Lung (tissue), 11 donors: ENCODE measurements at regions not wholly inside any gene's neighbourhood (a gene's known extent, or its start where the extent isn't known, plus 50 kb on each side); places are given as distances from the start of the nearest gene placed in this dataset.

ENCODE experiments used
- ATAC-seq: fragments of 200-7000 bp; cut with Tn5 transposase; one replicate; pipeline ENCODE4 v1.9.1; 2020; ENCODE audit warnings: moderate number of reproducible peaks; ENCODE audit not compliant: insufficient read depth, low FRiP score
- DNase-seq, 3 donors: peaks; one replicate each; pipeline ENCODE4 v3.0.0-alpha.2; 2013 to 2017
- H3K27ac ChIP-seq, 2 donors: one replicate each; pipeline ENCODE4 v1.5.1; 2013; ENCODE audit warnings: mild to moderate bottlenecking in 2 of 2, moderate library complexity in 2 of 2, control low read depth in 1 of 2, inconsistent platforms in 1 of 2, low read depth in 1 of 2, low read length in 1 of 2
- H3K27me3 ChIP-seq, 3 donors: one replicate each; pipeline ENCODE4 v1.5.1; 2013; ENCODE audit warnings: low read length in 2 of 3; ENCODE audit not compliant: control insufficient read depth in 3 of 3, insufficient read depth in 3 of 3
- H3K36me3 ChIP-seq, 4 donors: one replicate each; pipeline ENCODE4 v1.5.1; 2013; ENCODE audit warnings: low read length in 4 of 4, mild to moderate bottlenecking in 1 of 4, moderate library complexity in 1 of 4; ENCODE audit not compliant: control insufficient read depth in 4 of 4, insufficient read depth in 4 of 4
- H3K4me1 ChIP-seq, 5 donors: one replicate each; pipeline ENCODE4 v1.5.1; 2013; ENCODE audit warnings: low read length in 5 of 5, mild to moderate bottlenecking in 2 of 5, moderate library complexity in 1 of 5; ENCODE audit not compliant: control insufficient read depth in 5 of 5, insufficient read depth in 5 of 5
- H3K4me3 ChIP-seq: one replicate; pipeline ENCODE4 v1.5.1; 2013; ENCODE audit warnings: mild to moderate bottlenecking, control low read depth, moderate library complexity
- H3K9ac ChIP-seq, 2 donors: one replicate each; pipeline ENCODE4 v1.5.1; 2013; ENCODE audit warnings: low read length in 2 of 2, control low read depth in 1 of 2; ENCODE audit not compliant: insufficient read depth in 1 of 2
- H3K9me3 ChIP-seq, 4 donors: one replicate each; pipeline ENCODE4 v1.5.1; 2013; ENCODE audit warnings: low read length in 3 of 4, mild to moderate bottlenecking in 1 of 4, moderate library complexity in 1 of 4; ENCODE audit not compliant: control insufficient read depth in 4 of 4, insufficient read depth in 3 of 4
- WGBS, 2 donors: extraction: QIAGEN DNeasy Blood & Tissue Kit; methylation state at CpG; one replicate each; pipeline ENCODE4 v1.1.7; 2013; 5-methylcytosine and 5-hydroxymethylcytosine counted together
- TF ChIP-seq, protein P1 (sequence below): IDR thresholded peaks from 2 replicates; pipeline ENCODE4 v1.5.1; 2012; ENCODE audit warnings: mild to moderate bottlenecking; ENCODE audit errors: control extremely low read depth, extremely low read depth
- donor health status: control.
- donor health status: control.
- donor health status: Bipolar disorder and iron deficiency.
- donor health status: healthy.
- donor health status: DM: yes; HTN: yes; CAD: no.

GRCh38 chr7:142690554-142691182, 58.6 kb upstream of the PRSS1 start:
- Histone ChIP-seq H3K4me1 (no peaks in the 10 kb centered on the region), H3K9me3 (no peaks in the 10 kb centered on the region), H3K4me3 (no peak overlapping the region), H3K27me3 (no peaks in the 10 kb centered on the region), H3K27ac (no peak overlapping the region), H3K36me3 (no peaks in the 10 kb centered on the region), H3K9ac (no peak overlapping the region)
- ATAC-seq (no peak), DNase-seq (no peak)
- TF ChIP-seq, protein P1, sequence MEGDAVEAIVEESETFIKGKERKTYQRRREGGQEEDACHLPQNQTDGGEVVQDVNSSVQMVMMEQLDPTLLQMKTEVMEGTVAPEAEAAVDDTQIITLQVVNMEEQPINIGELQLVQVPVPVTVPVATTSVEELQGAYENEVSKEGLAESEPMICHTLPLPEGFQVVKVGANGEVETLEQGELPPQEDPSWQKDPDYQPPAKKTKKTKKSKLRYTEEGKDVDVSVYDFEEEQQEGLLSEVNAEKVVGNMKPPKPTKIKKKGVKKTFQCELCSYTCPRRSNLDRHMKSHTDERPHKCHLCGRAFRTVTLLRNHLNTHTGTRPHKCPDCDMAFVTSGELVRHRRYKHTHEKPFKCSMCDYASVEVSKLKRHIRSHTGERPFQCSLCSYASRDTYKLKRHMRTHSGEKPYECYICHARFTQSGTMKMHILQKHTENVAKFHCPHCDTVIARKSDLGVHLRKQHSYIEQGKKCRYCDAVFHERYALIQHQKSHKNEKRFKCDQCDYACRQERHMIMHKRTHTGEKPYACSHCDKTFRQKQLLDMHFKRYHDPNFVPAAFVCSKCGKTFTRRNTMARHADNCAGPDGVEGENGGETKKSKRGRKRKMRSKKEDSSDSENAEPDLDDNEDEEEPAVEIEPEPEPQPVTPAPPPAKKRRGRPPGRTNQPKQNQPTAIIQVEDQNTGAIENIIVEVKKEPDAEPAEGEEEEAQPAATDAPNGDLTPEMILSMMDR = no peak
- 62 to 68% methylated on average over 2 of the region's 2 CpGs for whole genome bisulfite sequencing, 2 donors

DNA sequence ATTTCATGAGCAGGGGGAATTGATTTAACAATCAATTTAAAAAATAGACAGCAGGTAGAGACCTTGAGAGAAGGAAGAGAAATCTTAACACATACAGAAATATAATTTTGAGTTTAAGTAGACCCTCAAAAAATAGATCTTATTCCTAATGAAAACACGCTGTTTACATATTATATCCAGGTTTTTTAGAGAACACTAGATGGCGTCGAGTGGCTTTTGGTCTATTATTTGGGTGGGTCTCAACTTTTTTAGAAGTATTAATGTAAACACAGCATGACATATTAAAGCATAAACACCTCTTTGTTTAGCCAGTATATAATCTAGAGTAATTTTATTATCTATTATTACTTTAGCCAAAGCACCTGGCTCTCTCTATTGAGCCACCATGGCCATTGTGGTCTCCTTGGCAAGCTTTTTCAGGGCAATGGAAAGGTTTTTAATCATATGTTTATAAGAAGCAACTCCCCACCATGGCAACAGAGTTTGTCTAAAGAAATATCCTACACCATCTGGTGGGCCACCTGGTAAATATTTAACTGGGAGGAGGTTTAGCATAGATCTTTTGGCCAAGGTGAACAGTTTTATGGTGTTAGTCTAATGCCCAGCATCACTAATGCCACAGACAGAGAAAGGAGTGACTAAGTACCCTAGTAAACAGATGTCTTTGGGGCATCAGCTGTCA, 59.7 kb upstream of the PRSS1 start:
- ATAC-seq (no peak), DNase-seq (no peak)
- H3K4me1 ChIP-seq = no peaks in the 10 kb centered on the region
- no peak overlapping the region for H3K4me3 ChIP-seq
- no peak overlapping the region for H3K27ac ChIP-seq
- 64 to 68% methylated on average over 3 of the region's 3 CpGs for WGBS, 2 donors
- no peaks in the 10 kb centered on the region for H3K27me3 ChIP-seq
- TF ChIP-seq, protein P1 = no peak
- no peak overlapping the region for H3K9ac ChIP-seq
- no peaks in the 10 kb centered on the region for H3K36me3 ChIP-seq
- H3K9me3 ChIP-seq = no peaks in the 10 kb centered on the region

GRCh38 chr7:142685877-142686508, 63.3 kb upstream of the PRSS1 start:
- H3K9me3 ChIP-seq = no peaks in the 10 kb centered on the region
- no peak overlapping the region for H3K4me3 ChIP-seq
- no peak overlapping the region for H3K9ac ChIP-seq
- no peak overlapping the region for H3K27ac ChIP-seq
- 54 to 59% methylated on average over 2 of the region's 2 CpGs for WGBS, 2 donors
- no peaks in the 10 kb centered on the region for H3K36me3 ChIP-seq
- no peak for ATAC-seq
- DNase-seq = no peak
- H3K27me3 ChIP-seq = no peaks in the 10 kb centered on the region
- TF ChIP-seq, protein P1 = no peak
- no peaks in the 10 kb centered on the region for H3K4me1 ChIP-seq
